HL-60 (cell line): ENCODE measurements at regions not wholly inside any gene's neighbourhood (a gene's known extent, or its start where the extent isn't known, plus 50 kb on each side); places are given as distances from the start of the nearest gene placed in this dataset.
A peak's percentile ranks its signal among the peaks of the same experiment; 100 is the strongest.

Experiments
- DNase-seq, 2 experiments: peaks; one replicate each; pipeline ENCODE4 v3.0.0-alpha.2; 2010 to 2020; ENCODE audit warnings: low read depth in 1 of 2, low spot score in 1 of 2
- H3K27ac ChIP-seq: fragments of 250-450 bp; sonication (Bioruptor Pico); replicated peaks from 2 replicates; pipeline ENCODE4 v1.5.1; 2020; ENCODE audit warnings: mild to moderate bottlenecking, moderate library complexity
- H3K27me3 ChIP-seq: fragments of 250-450 bp; sonication (Bioruptor Pico); 2 replicates; pipeline ENCODE4 v1.5.1; 2021; ENCODE audit warnings: mild to moderate bottlenecking, moderate library complexity; ENCODE audit not compliant: insufficient read depth, poor library complexity, severe bottlenecking
- H3K4me3 ChIP-seq: replicated peaks from 2 replicates; pipeline ENCODE4 v1.5.1; 2011; ENCODE audit warnings: mild to moderate bottlenecking, control low read depth, low read length; ENCODE audit not compliant: insufficient read depth
- GABPA ChIP-seq: IDR thresholded peaks from 2 replicates; pipeline ENCODE4 v1.6.1; 2012; ENCODE audit warnings: low read depth
- POLR2AphosphoS5 ChIP-seq: IDR thresholded peaks from 2 replicates; pipeline ENCODE4 v1.6.1; 2012; ENCODE audit warnings: low read depth
- REST ChIP-seq: IDR thresholded peaks from 2 replicates; pipeline ENCODE4 v1.6.1; 2012; ENCODE audit warnings: low read depth; ENCODE audit not compliant: insufficient replicate concordance
- SPI1 ChIP-seq: IDR thresholded peaks from 2 replicates; pipeline ENCODE4 v1.6.1; 2012; ENCODE audit warnings: low read depth, mild to moderate bottlenecking, borderline replicate concordance
- TF ChIP-seq, protein P1 (sequence below): IDR thresholded peaks from one replicate; pipeline ENCODE4 v1.5.1; 2011; ENCODE audit warnings: low read length, control low read depth, inconsistent platforms; ENCODE audit not compliant: insufficient read depth

DNA sequence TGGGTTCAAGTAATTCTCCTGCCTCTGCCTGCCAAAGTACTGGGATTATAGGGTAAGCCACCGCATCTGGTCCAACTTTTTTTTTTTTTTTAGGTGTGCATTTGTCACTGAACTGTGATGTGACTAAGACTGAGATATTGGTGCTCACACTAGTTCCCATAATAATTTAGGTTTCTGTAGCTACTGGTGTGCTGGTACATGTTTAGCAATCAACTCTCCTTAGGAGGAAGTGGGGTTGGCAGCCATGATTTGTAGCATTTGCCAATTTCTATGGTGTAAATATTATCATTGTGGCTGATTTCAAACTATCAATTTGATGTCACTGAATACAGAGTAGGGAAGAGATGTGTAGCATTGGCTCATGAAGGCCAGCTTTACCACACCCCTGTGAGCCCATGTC lies 372.7 kb downstream of the EDEM1 start:
- Histone ChIP-seq H3K27me3 (no peaks in the 10 kb centered on the region), H3K4me3 (no peak overlapping the region), H3K27ac (no peak overlapping the region)
- no peak for TF ChIP-seq GABPA
- peak; percentile 77 for TF ChIP-seq SPI1
- DNase-seq: peak in 1 of 2 experiments; percentile 20

DNA sequence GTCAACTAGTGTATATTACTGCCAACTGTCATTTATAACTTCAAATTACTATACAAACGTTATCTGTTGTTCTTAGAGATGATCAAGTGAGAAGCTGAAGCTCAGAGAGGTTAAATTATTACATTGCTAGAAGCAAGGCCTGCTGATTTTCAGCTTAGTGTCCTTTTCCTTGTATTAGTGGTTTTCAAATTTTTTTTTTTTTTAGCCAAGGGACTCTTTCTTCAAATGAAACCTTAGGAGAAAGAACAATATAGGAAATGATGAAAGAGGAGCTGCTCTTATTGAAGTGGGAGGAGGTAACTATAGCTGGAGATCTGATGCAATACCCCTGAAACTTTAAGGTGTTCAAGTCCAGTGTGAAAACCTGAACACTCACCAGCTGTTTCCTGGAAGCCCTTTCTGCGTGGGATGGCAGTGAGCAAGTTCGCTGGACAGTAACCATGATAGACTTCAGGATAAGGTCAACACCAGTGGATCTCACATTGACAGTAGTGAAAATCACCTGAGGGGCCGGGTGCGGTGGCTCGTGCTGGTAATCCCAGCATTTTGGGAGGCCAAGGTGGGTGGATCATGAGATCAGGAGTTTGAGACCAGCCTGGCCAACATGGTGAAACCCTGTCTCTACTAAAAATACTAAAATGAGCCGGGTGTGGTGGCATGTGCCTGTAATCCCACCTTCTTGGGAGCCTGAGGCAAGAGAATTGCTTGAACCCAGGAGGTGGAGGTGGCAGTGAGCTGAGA lies 376.2 kb downstream of the EDEM1 start:
- TF ChIP-seq POLR2AphosphoS5 (no peak), REST (no peak), GABPA (no peak), SPI1 (no peak)
- TF ChIP-seq, protein P1, sequence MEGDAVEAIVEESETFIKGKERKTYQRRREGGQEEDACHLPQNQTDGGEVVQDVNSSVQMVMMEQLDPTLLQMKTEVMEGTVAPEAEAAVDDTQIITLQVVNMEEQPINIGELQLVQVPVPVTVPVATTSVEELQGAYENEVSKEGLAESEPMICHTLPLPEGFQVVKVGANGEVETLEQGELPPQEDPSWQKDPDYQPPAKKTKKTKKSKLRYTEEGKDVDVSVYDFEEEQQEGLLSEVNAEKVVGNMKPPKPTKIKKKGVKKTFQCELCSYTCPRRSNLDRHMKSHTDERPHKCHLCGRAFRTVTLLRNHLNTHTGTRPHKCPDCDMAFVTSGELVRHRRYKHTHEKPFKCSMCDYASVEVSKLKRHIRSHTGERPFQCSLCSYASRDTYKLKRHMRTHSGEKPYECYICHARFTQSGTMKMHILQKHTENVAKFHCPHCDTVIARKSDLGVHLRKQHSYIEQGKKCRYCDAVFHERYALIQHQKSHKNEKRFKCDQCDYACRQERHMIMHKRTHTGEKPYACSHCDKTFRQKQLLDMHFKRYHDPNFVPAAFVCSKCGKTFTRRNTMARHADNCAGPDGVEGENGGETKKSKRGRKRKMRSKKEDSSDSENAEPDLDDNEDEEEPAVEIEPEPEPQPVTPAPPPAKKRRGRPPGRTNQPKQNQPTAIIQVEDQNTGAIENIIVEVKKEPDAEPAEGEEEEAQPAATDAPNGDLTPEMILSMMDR: no peak
- H3K27me3 ChIP-seq: no peaks in the 10 kb centered on the region
- H3K27ac ChIP-seq: no peak overlapping the region
- H3K4me3 ChIP-seq: no peak overlapping the region
- DNase-seq: no peak

GRCh38 chr3:5564278-5564666 lies 376.8 kb downstream of the EDEM1 start:
- H3K27me3 ChIP-seq: no peaks in the 10 kb centered on the region
- H3K4me3 ChIP-seq: no peak overlapping the region
- H3K27ac ChIP-seq: no peak overlapping the region
- DNase-seq: no peak
- TF ChIP-seq GABPA (no peak), SPI1 (no peak), POLR2AphosphoS5 (no peak), REST (no peak)
- TF ChIP-seq, protein P1: no peak

- TF ChIP-seq SPI1: no peak
- no peak for TF ChIP-seq REST
- TF ChIP-seq GABPA: no peak
- TF ChIP-seq, protein P1: no peak
- no peak for TF ChIP-seq POLR2AphosphoS5
- no peak overlapping the region for H3K4me3 ChIP-seq
- H3K27me3 ChIP-seq: no peaks in the 10 kb centered on the region
- no peak for DNase-seq
- H3K27ac ChIP-seq: no peak overlapping the region
Observed at GRCh38 chr3:5565026-5565425, 377.5 kb downstream of the EDEM1 start.
